ENCODE measurements at regions not wholly inside any gene's neighbourhood (a gene's known extent, or its start where the extent isn't known, plus 50 kb on each side); places are given as distances from the start of the nearest gene placed in this dataset.

DNA sequence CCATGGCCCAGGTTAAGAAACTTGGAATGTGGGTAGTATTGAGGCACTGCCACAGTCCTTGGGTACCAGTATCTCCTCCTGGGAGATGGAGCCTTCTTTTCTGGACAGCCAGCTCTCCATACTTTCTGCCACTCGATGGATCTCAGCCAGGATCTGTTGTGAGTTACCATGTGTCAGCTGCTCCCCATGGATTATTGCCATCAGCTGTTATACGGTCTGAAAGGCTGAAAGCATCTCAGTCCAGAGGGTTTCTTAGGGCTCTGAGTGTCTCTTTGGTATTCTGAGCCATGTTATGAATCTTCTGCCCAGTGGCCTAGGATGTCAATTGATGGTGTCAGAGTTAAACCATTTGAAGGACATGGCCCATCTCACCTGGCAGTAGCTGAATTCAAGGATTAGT lies 197.5 kb downstream of the C7orf25 start:
- DNase-seq (ENCODE audit: insufficient read length, low spot score, missing footprints): no peak
- Histone ChIP-seq H3K27me3 (ENCODE audit: insufficient read depth, low read length) (peaks cover 11% of the 10 kb centered on the region), H3K4me2 (ENCODE audit: insufficient read depth, low read length) (no peak overlapping the region), H3K27ac (ENCODE audit: low read depth, low read length) (no peak overlapping the region), H3K4me3 (ENCODE audit: insufficient read depth, low read length) (no peak overlapping the region), H3K36me3 (ENCODE audit: insufficient read depth, low read length) (no peaks in the 10 kb centered on the region), H3K79me2 (ENCODE audit: insufficient read depth, low read length) (no peaks in the 10 kb centered on the region), H2AFZ (ENCODE audit: low read length) (no peak overlapping the region), H3K9me3 (ENCODE audit: low read depth, low read length) (peaks cover 3% of the 10 kb centered on the region), H3K4me1 (ENCODE audit: insufficient read depth, low read length) (no peaks in the 10 kb centered on the region), H4K20me1 (ENCODE audit: insufficient read depth, low read length) (no peaks in the 10 kb centered on the region)
- TF ChIP-seq CTCF (IDR thresholded peaks at IDR 0.05; ENCODE audit: extremely low read depth, low read depth, low read length): no peak

DNA sequence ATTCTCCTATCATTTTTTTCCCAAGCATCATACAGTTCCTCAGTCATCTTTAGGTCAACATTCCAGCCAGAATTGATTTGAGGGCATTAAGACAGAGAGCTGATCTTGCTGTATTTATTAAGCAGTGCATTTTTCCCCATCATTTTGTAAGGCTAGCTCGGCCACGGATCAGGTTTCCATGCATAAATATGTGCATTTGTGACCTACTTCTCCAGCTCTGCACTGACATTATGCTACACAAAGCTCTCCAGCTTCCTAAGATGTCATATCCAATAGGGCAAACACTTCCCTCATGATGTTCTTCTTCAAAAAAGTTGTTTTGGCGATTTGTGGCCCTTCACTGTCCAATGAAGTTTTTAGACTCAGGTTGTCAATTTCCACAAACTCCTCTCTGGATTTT lies 202.6 kb downstream of the C7orf25 start:
- Histone ChIP-seq H3K79me2 (ENCODE audit: insufficient read depth, low read length) (no peaks in the 10 kb centered on the region), H3K9me3 (ENCODE audit: low read depth, low read length) (peaks cover 3% of the 10 kb centered on the region), H3K4me1 (ENCODE audit: insufficient read depth, low read length) (no peaks in the 10 kb centered on the region), H3K27me3 (ENCODE audit: insufficient read depth, low read length) (peaks cover 8% of the 10 kb centered on the region), H3K36me3 (ENCODE audit: insufficient read depth, low read length) (no peaks in the 10 kb centered on the region), H3K27ac (ENCODE audit: low read depth, low read length) (no peak overlapping the region), H2AFZ (ENCODE audit: low read length) (no peak overlapping the region), H4K20me1 (ENCODE audit: insufficient read depth, low read length) (no peaks in the 10 kb centered on the region), H3K4me2 (ENCODE audit: insufficient read depth, low read length) (no peak overlapping the region), H3K4me3 (ENCODE audit: insufficient read depth, low read length) (no peak overlapping the region)
- DNase-seq (ENCODE audit: insufficient read length, low spot score, missing footprints): no peak
- no peak for TF ChIP-seq CTCF (IDR thresholded peaks at IDR 0.05; ENCODE audit: extremely low read depth, low read depth, low read length)

DNA sequence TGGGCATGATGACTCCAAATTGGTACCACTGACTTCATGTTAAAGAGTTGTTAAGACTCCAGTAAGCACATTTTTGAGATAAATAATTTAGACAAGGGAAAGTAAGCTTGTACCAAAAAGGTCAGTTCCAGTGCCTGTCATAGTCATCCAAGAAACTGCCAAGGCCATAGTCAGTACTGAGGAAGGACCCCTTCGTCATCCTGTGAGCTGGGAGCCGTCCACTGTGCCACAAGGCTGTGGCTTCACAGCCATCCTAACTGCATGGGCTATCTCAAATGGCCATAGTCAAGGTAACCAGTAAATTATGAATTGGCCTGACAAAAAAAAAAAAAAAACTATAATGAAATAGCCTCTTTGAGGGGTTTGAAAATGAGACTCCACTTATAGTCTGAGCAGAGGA lies 207.2 kb downstream of the C7orf25 start:
- Histone ChIP-seq H4K20me1 (ENCODE audit: insufficient read depth, low read length) (no peaks in the 10 kb centered on the region), H2AFZ (ENCODE audit: low read length) (no peak overlapping the region), H3K4me1 (ENCODE audit: insufficient read depth, low read length) (no peaks in the 10 kb centered on the region), H3K4me2 (ENCODE audit: insufficient read depth, low read length) (no peak overlapping the region), H3K9me3 (ENCODE audit: low read depth, low read length) (no peaks in the 10 kb centered on the region), H3K27me3 (ENCODE audit: insufficient read depth, low read length) (peaks cover under 1% of the 10 kb centered on the region), H3K79me2 (ENCODE audit: insufficient read depth, low read length) (no peaks in the 10 kb centered on the region), H3K36me3 (ENCODE audit: insufficient read depth, low read length) (no peaks in the 10 kb centered on the region), H3K4me3 (ENCODE audit: insufficient read depth, low read length) (no peak overlapping the region), H3K27ac (ENCODE audit: low read depth, low read length) (no peak overlapping the region)
- no peak for DNase-seq (ENCODE audit: insufficient read length, low spot score, missing footprints)
- TF ChIP-seq CTCF (IDR thresholded peaks at IDR 0.05; ENCODE audit: extremely low read depth, low read depth, low read length): no peak

DNA sequence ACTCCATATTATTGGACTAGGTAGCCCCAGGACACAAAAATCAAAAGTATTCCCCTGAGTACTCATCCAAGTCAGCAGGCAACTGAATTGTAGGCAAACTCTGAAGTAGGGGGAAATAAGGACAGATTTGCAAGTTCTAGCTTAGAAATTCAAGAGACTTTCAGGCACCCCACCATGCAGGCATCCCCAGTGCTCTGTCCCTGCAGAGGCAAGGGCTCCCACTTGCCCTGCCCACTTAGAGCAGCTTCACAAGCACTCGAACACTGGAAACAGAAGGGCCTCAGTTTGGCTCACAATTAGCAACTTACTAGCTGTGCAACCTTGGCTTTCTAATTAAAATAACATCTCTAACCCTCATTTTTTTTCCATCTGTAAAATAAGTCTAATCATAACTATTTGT lies 209.2 kb downstream of the C7orf25 start:
- H3K9me3 ChIP-seq (ENCODE audit: low read depth, low read length): no peaks in the 10 kb centered on the region
- no peaks in the 10 kb centered on the region for H3K4me1 ChIP-seq (ENCODE audit: insufficient read depth, low read length)
- no peak overlapping the region for H3K4me3 ChIP-seq (ENCODE audit: insufficient read depth, low read length)
- no peak overlapping the region for H3K4me2 ChIP-seq (ENCODE audit: insufficient read depth, low read length)
- no peak for TF ChIP-seq CTCF (IDR thresholded peaks at IDR 0.05; ENCODE audit: extremely low read depth, low read depth, low read length)
- H3K36me3 ChIP-seq (ENCODE audit: insufficient read depth, low read length): no peaks in the 10 kb centered on the region
- no peak overlapping the region for H3K27ac ChIP-seq (ENCODE audit: low read depth, low read length)
- DNase-seq (ENCODE audit: insufficient read length, low spot score, missing footprints): no peak
- H3K27me3 ChIP-seq (ENCODE audit: insufficient read depth, low read length): peaks cover 6% of the 10 kb centered on the region
- H4K20me1 ChIP-seq (ENCODE audit: insufficient read depth, low read length): no peaks in the 10 kb centered on the region
- H2AFZ ChIP-seq (ENCODE audit: low read length): no peak overlapping the region
- no peaks in the 10 kb centered on the region for H3K79me2 ChIP-seq (ENCODE audit: insufficient read depth, low read length)
